HG03196 (cell line): ENCODE measurements at regions not wholly inside any gene's neighbourhood (a gene's known extent, or its start where the extent isn't known, plus 50 kb on each side); places are given as distances from the start of the nearest gene placed in this dataset.

Experiments used
- ATAC-seq: cut with Tn5 transposase; IDR thresholded peaks from one replicate; pipeline ENCODE4 v1.9.1; 2021; ENCODE audit not compliant: unreplicated experiment

DNA sequence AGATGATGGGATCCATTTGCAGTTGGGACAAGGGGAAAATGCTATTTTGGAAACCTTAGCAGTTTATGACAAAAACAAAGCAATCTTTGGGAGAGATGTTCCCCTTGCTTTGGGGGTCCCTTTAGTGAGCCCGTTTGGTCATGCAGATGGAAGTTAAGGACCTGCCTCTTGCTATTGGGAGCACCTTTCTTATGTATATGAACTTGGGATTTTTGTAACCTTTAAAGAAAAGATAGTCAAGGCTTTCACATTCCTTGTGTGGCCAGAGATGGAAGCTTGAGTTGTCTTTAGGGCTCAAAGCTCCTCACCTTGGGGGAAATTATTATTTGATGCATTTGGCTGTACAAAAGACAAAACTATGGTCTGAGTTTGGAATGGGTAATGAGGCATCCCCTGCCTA lies 179.0 kb upstream of the PLPP4 start:
- ATAC-seq: no peak

DNA sequence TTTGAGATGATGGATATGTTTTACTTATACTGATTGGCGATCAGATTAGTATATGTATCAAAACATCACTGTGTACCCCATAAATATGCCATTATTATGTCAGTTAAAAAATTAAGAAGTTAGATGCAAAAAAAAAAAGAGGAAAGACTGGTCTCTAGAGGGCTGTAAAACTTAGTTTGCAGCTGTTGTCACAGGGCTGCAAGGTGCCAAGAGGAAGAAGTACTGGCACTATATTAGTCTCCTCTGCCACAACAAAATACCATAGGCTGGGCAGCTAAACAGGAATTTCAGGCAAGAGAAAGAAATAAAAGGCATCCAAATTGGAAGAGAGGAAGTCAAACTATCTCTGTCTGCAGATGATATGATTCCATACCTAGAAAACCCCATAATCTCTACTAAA lies 177.8 kb upstream of the PLPP4 start:
- no peak for ATAC-seq

DNA sequence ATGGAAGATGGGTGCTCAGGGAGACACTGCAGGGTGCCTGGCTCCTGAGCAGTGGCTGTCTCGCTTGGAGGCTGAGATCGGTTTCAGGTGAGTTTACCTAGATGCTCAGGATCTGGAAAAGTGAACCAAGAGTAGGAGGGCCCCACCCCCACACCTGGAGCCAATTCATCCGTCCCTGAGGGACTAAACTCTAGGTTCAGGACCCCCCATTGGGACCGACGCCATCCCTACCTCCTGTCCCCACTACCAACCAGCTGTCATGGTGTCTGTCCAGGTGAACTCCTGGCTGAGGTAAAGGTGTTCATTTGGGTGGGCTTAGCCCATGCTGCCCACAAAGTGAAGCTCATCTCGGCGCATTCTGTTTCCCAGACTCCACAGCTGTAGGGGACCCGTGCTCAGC lies 174.6 kb upstream of the PLPP4 start:
- no peak for ATAC-seq

DNA sequence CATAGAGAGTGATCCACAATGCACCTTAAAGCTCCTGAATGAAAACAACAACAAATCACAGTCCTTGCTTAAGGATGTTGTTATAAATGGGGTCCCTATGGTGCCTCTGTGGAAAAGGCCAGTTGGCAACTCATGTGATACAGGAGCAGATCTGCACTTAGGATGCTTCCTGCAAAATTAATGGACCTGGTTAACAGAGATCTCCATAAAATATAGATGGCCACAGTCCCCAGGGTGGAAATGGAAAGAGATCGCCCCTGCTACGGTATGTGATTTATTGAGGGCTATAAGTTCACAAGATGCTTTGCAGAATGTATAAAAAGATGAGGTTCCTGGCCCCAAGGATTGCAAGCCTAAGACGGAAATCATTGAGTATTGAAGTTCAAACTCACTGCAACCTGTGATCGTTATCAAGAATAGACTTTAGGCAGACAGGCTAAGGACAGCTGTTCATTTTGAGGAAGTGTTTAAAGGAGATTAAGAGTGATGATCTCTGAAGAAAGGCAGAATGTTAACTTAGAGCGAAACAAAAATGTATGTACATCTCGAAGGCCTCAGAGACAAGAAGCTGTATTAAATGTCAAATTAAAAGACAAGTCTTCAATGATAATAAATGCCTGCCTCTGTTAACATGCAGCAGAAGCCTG lies 174.1 kb upstream of the PLPP4 start:
- ATAC-seq: no peak

DNA sequence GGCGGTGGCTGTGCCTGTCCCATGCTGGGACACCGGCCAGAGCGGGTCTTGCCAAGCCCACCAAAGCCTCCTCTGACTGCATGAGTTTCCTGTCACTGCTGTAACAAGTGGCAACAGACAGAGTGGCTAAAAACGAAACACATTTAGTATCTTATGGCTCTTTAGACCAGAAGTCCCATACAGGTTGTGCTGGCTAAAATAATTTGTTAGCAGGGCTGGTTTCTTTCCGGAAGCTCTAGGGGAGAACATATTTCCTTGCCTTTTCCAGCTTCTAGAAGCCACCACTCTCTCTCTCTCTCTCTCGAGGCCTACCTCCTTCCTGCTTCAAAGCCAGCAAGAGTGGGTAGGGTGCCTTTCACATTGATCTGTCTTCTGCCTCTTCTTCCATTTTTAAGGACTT lies 171.6 kb upstream of the PLPP4 start:
- no peak for ATAC-seq

DNA sequence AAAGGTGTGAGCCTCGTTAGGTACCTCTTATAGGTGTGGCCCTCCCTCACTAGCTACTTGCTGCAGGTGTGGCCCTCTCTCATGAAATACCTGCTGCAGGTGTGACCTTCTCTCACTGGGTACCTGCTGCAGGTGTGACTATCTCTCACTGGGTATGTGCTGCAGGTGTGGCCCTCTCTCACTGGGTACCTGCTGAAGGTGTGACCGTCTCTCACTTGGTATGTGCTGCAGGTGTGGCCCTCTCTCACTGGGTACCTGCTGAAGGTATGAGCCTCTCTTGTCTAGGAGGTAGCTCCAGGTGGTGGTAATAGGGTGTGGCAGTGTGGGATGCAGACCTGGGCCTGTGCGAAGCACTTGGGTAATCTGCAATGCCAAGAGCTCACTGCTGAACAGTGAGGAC lies 170.7 kb upstream of the PLPP4 start:
- ATAC-seq: no peak

DNA sequence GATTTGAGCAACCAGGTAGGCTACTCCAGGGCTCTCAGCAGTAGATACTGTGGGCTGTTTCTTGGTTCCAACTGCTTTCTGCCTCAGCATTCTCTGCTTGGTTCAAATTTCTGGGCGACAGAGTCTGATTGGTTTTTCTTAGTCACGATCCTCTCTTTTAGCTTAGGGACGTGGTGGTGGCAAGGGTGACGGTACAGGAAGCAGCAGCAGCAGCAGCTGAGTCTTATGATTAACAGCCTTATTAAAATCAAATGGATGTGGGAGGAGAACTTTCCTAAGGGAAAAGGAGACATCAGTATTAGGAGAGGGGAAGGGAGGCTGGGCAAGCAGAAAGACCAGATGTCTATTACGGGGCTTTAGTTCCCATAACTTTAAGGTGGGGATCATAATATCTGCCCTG lies 156.5 kb upstream of the PLPP4 start:
- no peak for ATAC-seq

DNA sequence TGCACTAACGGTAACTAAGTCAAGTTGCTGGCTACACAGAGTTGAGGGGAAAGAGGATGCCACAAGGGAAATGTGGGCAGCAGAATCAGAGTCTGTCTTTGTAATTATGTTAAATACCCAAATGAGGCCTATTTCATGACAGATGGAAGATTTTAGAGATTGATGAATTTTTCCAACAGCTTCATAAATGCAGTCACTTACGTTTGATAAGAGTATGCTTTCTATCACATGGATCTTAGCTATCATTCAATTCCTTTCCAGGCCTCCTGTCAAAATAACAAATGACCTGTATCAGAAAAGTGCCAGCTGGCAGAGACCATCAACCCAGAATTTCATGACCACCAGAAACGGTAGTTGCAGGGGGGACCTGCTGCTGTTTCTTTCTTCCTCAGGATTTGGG lies 148.4 kb upstream of the PLPP4 start:
- no peak for ATAC-seq

DNA sequence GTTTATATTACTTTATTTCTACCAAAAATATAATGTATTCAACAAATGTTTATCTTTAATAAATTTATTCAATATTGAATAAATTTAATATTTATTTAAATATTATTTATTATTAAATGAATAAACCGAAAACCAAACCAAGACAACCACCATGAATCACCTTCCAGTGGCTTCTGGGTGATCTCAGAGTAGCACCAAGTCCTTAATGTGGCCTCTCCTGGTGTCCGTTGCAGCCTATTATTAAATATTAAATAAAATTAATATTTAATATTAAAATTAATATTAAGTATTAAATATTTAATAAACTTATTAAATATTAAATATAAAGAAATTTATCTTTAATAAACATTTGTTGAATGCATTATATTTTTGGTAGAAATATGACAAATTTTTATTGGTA lies 143.3 kb upstream of the PLPP4 start:
- no peak for ATAC-seq

DNA sequence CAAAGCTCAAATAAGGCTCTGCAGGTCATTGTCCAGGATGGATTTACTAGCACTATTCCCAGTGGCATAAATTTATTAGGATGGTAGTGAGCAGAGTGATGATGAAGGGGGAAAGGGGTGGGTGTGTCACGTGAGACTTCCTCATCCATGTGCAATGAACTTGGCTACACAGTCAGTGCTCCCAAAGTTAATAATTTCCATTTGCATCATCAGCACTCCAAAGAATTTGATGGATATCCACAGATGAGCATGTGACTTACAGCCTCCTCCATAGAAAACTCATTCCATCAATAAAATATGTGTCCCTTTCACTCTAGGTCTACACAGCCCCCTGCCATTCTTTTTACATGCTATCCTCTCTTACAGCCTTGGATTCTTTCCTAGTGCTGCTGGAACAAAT lies 142.6 kb upstream of the PLPP4 start:
- ATAC-seq: no peak

DNA sequence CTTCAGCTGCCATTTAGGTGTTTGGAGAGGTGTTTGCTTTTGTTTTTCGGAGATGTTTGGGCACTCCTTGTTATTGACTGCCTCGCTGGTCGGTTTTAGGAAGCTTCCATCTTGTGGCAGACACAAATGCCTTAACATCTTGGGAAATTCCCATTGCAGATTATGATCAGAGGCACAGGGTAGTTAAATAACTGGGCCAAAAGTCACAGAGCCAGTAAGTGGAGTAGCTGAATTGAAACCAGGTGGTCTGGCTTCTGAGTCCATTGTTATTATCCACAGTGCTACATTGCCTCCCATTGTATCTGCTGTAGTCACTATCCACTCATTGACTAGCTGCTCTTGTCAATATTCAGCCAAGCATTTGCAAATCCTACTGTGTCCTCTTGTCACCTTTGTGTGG lies 138.2 kb upstream of the PLPP4 start:
- ATAC-seq: no peak

DNA sequence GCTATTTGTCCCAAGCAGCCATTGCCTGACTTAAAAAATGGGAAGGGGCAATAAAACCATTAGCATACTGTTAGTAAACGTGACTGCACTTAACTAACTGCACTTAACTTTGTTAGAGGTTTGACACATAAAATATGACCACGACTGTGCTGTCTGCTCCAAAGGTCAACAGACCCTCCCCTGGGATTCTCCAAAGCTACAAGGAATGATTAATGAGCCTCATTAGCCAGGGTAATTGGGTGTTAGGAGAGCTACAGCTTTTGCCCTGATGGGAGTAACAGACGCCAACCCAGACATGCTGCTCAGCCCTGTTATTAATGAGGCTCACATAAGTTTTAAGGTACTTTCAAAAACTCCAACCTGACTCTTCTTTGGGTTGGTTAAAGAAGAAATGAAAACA lies 129.4 kb upstream of the PLPP4 start:
- no peak for ATAC-seq

DNA sequence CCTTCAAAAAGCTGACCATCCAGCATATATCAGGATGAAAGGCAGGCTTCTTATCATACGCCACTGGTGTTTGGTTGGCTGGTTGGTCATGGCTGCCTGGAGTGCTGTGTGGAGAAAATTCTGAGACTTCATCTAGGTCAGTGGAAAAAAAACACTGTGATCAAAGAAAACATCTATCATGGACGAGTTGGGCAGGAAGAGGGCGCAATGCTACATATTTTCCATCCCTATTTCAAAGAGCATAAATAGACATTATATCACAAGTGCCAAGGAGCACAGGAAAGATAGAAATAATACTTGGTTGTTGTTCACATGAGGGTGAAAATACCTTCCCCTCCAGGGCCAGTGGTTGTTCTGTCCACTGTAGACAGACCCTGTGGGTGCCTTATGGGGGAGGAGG lies 128.4 kb upstream of the PLPP4 start:
- ATAC-seq: no peak

DNA sequence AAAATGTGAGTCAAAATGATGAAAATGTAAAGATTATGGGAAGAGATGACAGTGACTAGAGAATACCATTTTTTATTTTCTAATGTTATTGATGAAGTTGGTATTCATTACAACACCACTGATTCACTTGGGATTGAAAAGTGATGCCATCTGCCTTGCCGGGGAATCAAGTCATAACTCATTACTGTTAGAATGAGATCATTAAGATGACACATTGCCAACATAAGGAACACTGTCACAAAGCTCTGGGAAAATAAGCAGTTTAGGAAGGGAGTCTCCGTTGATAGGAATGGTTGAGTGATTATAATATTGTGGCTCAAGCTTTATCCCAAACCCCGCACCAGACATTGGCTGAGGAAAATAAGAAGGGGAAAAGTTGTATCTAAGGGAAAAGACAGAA lies 121.5 kb upstream of the PLPP4 start:
- ATAC-seq: no peak

DNA sequence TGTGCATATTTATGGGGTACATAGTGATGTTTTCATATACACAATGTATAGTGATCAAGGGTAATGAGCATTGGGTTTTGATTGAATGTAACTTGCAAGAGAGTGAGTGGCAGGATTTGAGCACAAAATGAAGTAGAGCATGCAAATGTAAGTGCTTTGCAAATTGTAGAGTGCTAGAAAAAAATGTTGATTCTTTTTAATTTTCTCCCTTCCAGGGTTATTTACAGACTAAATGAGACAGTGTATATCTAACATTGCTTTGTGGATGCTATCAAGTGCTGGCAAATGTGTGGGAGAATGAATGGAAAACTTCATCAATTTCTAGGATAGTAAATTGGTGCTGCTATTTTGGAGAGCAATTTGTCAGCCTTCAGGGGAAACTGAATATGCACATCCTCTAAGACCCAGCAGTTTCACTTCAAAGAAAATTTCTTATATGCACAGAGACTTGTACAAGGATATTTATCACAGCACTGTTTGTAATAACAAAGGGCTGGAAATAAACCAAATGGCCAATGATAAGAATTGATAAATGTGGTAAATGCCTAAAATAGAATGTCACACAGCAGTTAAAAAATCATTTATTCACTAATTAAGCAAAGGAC lies 120.6 kb upstream of the PLPP4 start:
- ATAC-seq: no peak

DNA sequence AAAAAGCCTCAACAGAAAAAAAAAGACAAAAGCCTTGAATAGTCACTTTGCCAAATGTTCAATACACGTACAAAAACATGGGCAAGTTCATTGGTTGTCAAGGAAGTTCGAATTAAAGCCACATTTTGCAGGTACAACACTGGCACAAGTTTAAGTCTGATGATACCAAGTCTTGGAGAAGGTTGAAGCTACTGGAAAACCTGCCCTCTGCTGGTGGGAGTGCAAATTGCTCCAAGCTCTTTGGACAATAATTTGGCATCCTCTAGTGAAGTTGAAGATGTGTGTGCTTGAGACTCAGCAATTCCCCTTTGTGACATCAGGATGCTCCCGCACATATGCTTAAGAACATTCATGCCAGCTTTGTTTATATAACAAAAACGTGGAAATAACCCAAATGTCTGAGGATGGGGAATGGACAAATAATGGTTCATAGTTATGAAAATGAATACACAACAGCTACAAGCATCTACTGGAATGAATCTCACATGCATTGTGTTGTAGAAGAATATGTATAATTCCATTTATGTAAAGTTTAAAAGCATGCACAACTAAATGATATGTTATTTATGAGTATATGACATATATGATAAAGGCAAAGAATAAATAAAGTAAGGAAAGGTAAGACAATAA lies 120.0 kb upstream of the PLPP4 start:
- ATAC-seq: no peak

DNA sequence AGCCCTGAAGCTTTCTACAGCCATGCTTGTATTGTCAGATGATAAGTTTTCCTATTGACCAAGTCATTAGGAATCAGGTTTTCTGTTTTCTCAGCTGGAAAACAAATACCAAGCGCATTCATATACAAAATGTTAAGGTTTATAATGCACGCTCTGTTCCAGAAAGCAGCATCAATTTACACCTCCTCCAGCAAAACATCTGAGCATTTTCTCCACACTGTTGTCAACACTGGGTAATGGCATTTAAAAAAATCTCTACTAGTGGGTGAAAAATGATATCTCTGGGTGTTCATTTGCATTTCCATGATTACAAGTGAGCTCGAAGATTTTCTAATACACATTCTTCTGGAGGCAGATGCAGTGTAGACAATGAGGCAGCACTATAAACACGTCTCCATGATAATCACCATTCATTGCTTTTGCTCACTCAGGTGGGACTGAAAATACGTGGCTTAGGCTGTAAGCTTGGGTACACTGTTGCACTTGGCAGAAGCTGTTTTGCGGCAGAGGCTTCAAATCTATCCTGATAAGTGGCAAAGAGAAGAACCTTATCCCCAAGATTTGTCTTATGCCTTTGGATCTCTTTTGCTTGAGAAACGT lies 114.8 kb upstream of the PLPP4 start:
- no peak for ATAC-seq

DNA sequence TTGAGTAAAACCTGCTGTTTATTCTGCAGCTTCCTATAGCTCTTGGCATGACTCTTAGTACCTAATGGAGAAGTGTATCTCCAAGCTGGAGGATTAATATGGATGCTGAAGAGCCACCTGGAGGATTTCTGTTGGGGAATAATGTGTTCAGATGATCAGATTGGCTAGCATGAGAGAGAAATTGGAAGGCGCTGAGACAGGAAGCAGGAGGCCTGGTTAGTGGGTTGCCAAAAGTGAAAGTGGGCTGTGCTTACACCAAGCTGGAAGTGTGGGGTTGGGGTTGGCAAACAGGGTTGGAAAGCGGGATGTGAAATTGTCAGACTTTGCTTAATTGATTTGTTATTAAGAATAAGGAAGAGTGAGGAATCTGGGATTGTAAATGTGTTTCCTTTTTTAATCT lies 111.8 kb upstream of the PLPP4 start:
- no peak for ATAC-seq

DNA sequence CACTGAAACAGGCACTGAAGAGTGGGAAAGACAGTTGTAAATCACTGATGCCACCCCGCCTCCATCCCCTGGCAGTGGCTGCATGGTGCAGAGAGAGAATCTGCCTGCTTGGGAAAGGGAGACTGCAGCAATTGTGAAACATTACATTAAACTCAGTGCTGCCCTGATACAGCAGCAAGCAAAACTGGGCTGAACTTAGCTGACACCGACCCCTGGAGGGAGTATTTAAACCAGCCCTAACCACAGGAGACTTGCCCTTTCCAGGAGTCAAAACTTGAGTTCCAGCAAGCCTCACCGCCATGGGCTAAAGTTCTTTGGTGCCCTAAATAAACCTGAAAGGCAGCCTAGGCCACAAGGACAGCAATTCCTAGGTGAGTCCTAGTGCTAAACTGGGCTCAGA lies 109.4 kb upstream of the PLPP4 start:
- ATAC-seq: no peak

DNA sequence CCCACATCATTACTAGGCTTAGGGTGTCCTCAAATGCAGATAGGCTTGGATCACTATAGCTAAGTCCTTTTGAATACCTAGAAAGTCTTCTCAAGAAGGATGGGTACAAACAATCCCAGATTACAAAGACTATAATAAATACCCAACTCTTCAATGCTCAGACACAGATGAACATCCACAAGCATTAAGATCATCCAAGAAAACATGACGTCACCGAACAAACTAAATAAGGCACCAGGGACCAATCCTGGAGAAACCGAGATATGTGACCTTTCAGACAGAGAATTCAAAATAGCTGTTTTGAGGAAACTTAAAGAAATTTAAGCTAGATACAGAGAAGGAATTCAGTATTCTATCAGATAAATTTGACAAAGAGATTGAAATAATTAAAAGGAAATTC lies 108.0 kb upstream of the PLPP4 start:
- no peak for ATAC-seq

DNA sequence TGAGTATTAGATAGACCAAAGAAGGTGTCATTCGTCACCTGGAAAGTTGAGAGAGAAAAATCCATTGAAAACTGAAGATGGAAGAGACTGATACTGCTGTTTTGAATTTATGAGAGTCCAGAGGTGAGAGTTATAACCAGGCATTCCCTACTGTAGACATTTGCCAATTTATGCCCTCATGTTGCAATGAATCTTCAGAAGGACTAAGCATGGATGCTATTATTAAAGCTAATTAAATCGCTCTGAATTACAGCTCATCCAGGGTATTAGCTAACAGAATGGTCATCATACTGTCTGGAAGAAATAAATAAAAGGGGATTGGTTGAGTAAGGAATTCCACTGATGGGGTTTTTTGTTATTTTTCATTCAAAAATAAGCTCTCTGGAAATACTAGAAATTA lies 101.6 kb upstream of the PLPP4 start:
- ATAC-seq: no peak

DNA sequence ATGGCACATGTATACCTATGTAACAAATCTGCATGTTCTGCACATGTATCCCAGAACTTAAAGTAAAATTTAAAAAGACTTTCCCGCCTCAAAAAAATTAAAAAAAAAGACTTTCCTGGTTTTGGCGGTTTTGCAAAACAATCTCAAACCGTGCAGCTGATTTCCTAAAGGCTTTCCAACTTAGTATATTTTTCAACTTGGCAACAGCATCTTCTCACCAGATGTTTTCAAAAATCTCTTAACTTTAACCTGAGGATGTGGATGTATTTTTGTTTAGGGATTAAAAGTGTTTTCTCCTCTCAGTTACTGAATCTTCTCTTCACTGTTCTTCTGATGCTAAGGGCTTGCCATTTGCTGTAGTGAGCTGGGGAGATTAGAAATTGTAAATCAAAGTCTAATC lies 96.5 kb upstream of the PLPP4 start:
- no peak for ATAC-seq

DNA sequence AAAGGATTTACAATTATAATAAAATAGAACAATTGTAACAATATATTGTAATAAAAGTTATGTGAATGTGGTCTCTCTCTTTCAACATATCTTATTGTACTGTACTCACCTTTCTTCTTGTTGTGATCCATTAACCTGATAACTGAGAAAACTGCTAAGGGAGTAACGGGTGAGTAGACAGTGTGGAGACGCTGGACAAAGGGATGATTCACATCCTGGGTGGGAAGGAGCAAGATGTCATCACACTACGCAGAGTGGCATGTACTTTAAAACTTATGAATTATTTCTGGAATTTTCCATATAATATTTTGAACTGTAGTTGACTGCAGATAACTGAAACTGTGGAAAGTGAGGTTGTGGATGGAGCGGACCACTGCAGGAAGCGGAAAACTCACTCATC lies 91.2 kb upstream of the PLPP4 start:
- no peak for ATAC-seq
